SK-N-SH treated with all-trans-retinoic acid at 6 μM for 48 hours (cell line): ENCODE measurements at regions not wholly inside any gene's neighbourhood (a gene's known extent, or its start where the extent isn't known, plus 50 kb on each side); places are given as distances from the start of the nearest gene placed in this dataset.
"Not testable (repeated sequence)": the region's sequence is repeated elsewhere in the genome, so short reads cannot be mapped to it uniquely, and the experiment has no call there.

ENCODE experiments used
- ATAC-seq: fragments of 200-7000 bp; cut with Tn5 transposase; 3 replicates; pipeline ENCODE4 v1.9.1; 2020; ENCODE audit warnings: mild to moderate bottlenecking, moderate library complexity
- ARNTL ChIP-seq: fragments of 450-650 bp; formaldehyde crosslinking; IDR thresholded peaks from 2 replicates; pipeline ENCODE4 v1.5.0; 2020; ENCODE audit warnings: low read depth, mild to moderate bottlenecking, moderate library complexity, borderline replicate concordance
- BACH2 ChIP-seq: fragments of 250-450 bp; sonication (Bioruptor Pico); IDR thresholded peaks from 2 replicates; pipeline ENCODE4 v1.9.0; 2021; ENCODE audit warnings: mild to moderate bottlenecking, borderline replicate concordance
- CREB5 ChIP-seq: fragments of 250-450 bp; sonication (Bioruptor Pico); IDR thresholded peaks from 2 replicates; pipeline ENCODE4 v1.5.1; 2020; ENCODE audit warnings: low read depth, mild to moderate bottlenecking, moderate library complexity
- CSDC2 ChIP-seq: fragments of 250-450 bp; sonication (Bioruptor Pico); IDR thresholded peaks from 2 replicates; pipeline ENCODE4 v1.5.0; 2020; ENCODE audit warnings: mild to moderate bottlenecking, moderate library complexity
- CSRNP3 ChIP-seq: fragments of 250-450 bp; sonication (Bioruptor Pico); IDR thresholded peaks from 2 replicates; pipeline ENCODE4 v1.5.1; 2021; ENCODE audit warnings: mild to moderate bottlenecking, moderate library complexity
- ESRRG ChIP-seq: fragments of 250-450 bp; sonication (Bioruptor Pico); IDR thresholded peaks from 2 replicates; pipeline ENCODE4 v1.6.1; 2021; ENCODE audit warnings: mild to moderate bottlenecking
- ISL1 ChIP-seq: fragments of 250-450 bp; sonication (Bioruptor Pico); IDR thresholded peaks from 2 replicates; pipeline ENCODE4 v2.1.2; 2022; ENCODE audit warnings: mild to moderate bottlenecking, moderate library complexity
- OSR1 ChIP-seq: fragments of 250-450 bp; sonication (Bioruptor Pico); IDR thresholded peaks from 2 replicates; pipeline ENCODE4 v1.8.0; 2022; ENCODE audit warnings: moderate library complexity, mild to moderate bottlenecking, inconsistent platforms
- PATZ1 ChIP-seq: fragments of 250-450 bp; sonication (Bioruptor Pico); IDR thresholded peaks from 2 replicates; pipeline ENCODE4 v1.8.0; 2020; ENCODE audit warnings: mild to moderate bottlenecking, moderate library complexity, borderline replicate concordance
- PPARA ChIP-seq: fragments of 250-450 bp; sonication (Bioruptor Pico); IDR thresholded peaks from 2 replicates; pipeline ENCODE4 v1.5.0; 2020; ENCODE audit warnings: mild to moderate bottlenecking, borderline replicate concordance
- RARB ChIP-seq: fragments of 250-450 bp; sonication (Bioruptor Pico); IDR thresholded peaks from 2 replicates; pipeline ENCODE4 v1.8.0; 2021; ENCODE audit warnings: mild to moderate bottlenecking, moderate library complexity
- SNAI2 ChIP-seq: fragments of 250-450 bp; sonication (Bioruptor Pico); IDR thresholded peaks from 2 replicates; pipeline ENCODE4 v1.5.0; 2020; ENCODE audit warnings: mild to moderate bottlenecking, moderate library complexity
- TCF4 ChIP-seq: fragments of 250-450 bp; sonication (Bioruptor Pico); IDR thresholded peaks from 2 replicates; pipeline ENCODE4 v1.8.0; 2021; ENCODE audit warnings: mild to moderate bottlenecking, moderate library complexity, borderline replicate concordance
- TSHZ2 ChIP-seq: fragments of 250-450 bp; sonication (Bioruptor Pico); IDR thresholded peaks from 2 replicates; pipeline ENCODE4 v1.5.0; 2020; ENCODE audit warnings: mild to moderate bottlenecking, moderate library complexity
- ZC3H10 ChIP-seq: fragments of 250-450 bp; sonication (Bioruptor Pico); IDR thresholded peaks from 2 replicates; pipeline ENCODE4 v1.5.1; 2021; ENCODE audit warnings: mild to moderate bottlenecking, moderate library complexity
- ZFP3 ChIP-seq: fragments of 250-450 bp; sonication (Bioruptor Pico); IDR thresholded peaks from 2 replicates; pipeline ENCODE4 v1.5.0; 2020; ENCODE audit warnings: mild to moderate bottlenecking, moderate library complexity
- ZNF565 ChIP-seq: fragments of 450-650 bp; formaldehyde crosslinking; conservative IDR thresholded peaks from 2 replicates; pipeline ENCODE4 v1.5.0; 2020; ENCODE audit warnings: low read depth, mild to moderate bottlenecking, moderate library complexity
- ZNF70 ChIP-seq: fragments of 450-650 bp; formaldehyde crosslinking; IDR thresholded peaks from 2 replicates; pipeline ENCODE4 v1.5.0; 2020; ENCODE audit warnings: mild to moderate bottlenecking, moderate library complexity
- ZNF8 ChIP-seq: fragments of 450-650 bp; formaldehyde crosslinking; IDR thresholded peaks from 2 replicates; pipeline ENCODE4 v1.5.0; 2020; ENCODE audit warnings: mild to moderate bottlenecking, moderate library complexity

- TF ChIP-seq PPARA (CRISPR knock-in tag) (no peak), ZNF8 (no peak), SNAI2 (CRISPR knock-in tag) (no peak), RARB (no peak), ZFP3 (CRISPR knock-in tag) (no peak), TCF4 (CRISPR knock-in tag) (no peak)
- ATAC-seq: no peak
Observed at GRCh38 chr1:227487606-227488005, 75.8 kb upstream of the ZNF678 start.

- ATAC-seq: no peak
- TF ChIP-seq ZNF8 (no peak), SNAI2 (CRISPR knock-in tag) (no peak), ZC3H10 (CRISPR knock-in tag) (no peak), CSRNP3 (CRISPR knock-in tag) (no peak), ARNTL (CRISPR knock-in tag) (no peak), ESRRG (CRISPR knock-in tag) (no peak), RARB (no peak), BACH2 (CRISPR knock-in tag) (no peak), PPARA (CRISPR knock-in tag) (no peak), PATZ1 (CRISPR knock-in tag) (no peak), ZFP3 (CRISPR knock-in tag) (no peak), CREB5 (CRISPR knock-in tag) (no peak), CSDC2 (CRISPR knock-in tag) (no peak), TCF4 (CRISPR knock-in tag) (no peak)
Observed at GRCh38 chr1:227486559-227486958, 76.8 kb upstream of the ZNF678 start.

DNA sequence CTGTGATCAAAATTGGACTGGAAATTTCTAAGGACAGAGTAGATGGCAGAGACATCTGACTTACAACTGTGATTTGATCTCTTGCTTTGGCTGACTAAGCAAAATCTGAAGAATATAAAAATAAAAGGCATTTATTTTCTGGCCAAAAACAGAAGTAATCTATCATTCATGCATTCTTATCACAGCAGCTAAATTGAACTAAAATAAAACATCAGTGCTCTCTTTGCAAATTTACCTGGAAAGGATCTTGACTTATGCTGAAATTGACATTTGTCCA, 81.4 kb upstream of the ZNF678 start:
- TF ChIP-seq CREB5 (CRISPR knock-in tag) (no peak), CSRNP3 (CRISPR knock-in tag) (no peak), SNAI2 (CRISPR knock-in tag) (no peak), ESRRG (CRISPR knock-in tag) (no peak), TSHZ2 (CRISPR knock-in tag) (no peak), OSR1 (CRISPR knock-in tag) (no peak), ISL1 (CRISPR knock-in tag) (no peak), ZNF8 (no peak), ZNF565 (CRISPR knock-in tag) (no peak), CSDC2 (CRISPR knock-in tag) (no peak), ZNF70 (CRISPR knock-in tag) (no peak), TCF4 (CRISPR knock-in tag) (no peak)
- ATAC-seq: no peak

DNA sequence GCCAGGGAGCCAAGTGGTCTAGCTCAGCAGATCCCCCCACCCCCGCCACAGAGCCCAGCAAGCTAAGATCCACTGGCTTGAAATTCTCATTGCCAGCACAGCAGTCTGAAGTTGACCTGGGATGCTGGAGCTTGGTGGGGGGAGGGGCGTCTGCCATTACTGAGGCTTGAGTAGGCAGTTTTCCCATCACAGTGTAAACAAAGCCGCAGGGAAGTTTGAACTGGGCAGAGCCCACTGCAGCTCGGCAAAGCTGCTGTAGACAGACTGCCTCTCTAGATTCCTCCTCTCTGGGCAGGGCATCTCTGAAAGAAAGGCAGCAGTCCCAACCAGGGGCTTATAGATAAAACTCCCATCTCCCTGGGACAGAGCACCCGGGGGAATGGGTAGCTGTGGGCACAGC, 89.3 kb upstream of the ZNF678 start:
- not testable (repeated sequence) for ATAC-seq
